ENCODE measurements at regions not wholly inside any gene's neighbourhood (a gene's known extent, or its start where the extent isn't known, plus 50 kb on each side); places are given as distances from the start of the nearest gene placed in this dataset.

- DNase-seq (ENCODE audit: low read depth, low spot score): no peak
- Histone ChIP-seq H3K36me3 (ENCODE audit: insufficient read depth, insufficient read length, low read length) (no peaks in the 10 kb centered on the region), H3K4me1 (ENCODE audit: insufficient read depth, insufficient read length) (no peaks in the 10 kb centered on the region), H3K9me3 (ENCODE audit: insufficient read depth, low read length) (peaks cover 6% of the 10 kb centered on the region; the same call in 1 of the 2 replicates), H3K4me3 (ENCODE audit: insufficient read length, low read depth) (no peak overlapping the region), H3K9ac (ENCODE audit: insufficient read length, low read depth) (no peak overlapping the region), H3K27me3 (ENCODE audit: insufficient read depth, insufficient read length) (no peaks in the 10 kb centered on the region)
- TF ChIP-seq ZNF274 (IDR thresholded peaks at IDR 0.05; ENCODE audit: low read depth, low read length) (no peak), YY1 (IDR thresholded peaks at IDR 0.05; ENCODE audit: insufficient read depth, insufficient read length) (no peak), SUZ12 (IDR thresholded peaks at IDR 0.05; ENCODE audit: extremely low read depth, insufficient read depth, insufficient read length) (no peak)
Measured at GRCh38 chr12:73514672-73515071, 1023.0 kb upstream of the ATXN7L3B start.

- no peaks in the 10 kb centered on the region for H3K36me3 ChIP-seq (ENCODE audit: insufficient read depth, insufficient read length, low read length)
- TF ChIP-seq SUZ12 (IDR thresholded peaks at IDR 0.05; ENCODE audit: extremely low read depth, insufficient read depth, insufficient read length): no peak
- no peak for TF ChIP-seq ZNF274 (IDR thresholded peaks at IDR 0.05; ENCODE audit: low read depth, low read length)
- no peak for TF ChIP-seq YY1 (IDR thresholded peaks at IDR 0.05; ENCODE audit: insufficient read depth, insufficient read length)
- no peaks in the 10 kb centered on the region for H3K4me1 ChIP-seq (ENCODE audit: insufficient read depth, insufficient read length)
- no peaks in the 10 kb centered on the region for H3K27me3 ChIP-seq (ENCODE audit: insufficient read depth, insufficient read length)
- H3K4me3 ChIP-seq (ENCODE audit: insufficient read length, low read depth): no peak overlapping the region
- peaks cover 19% of the 10 kb centered on the region for H3K9me3 ChIP-seq (ENCODE audit: insufficient read depth, low read length)
- H3K9ac ChIP-seq (ENCODE audit: insufficient read length, low read depth): no peak overlapping the region
- DNase-seq (ENCODE audit: low read depth, low spot score): no peak
Measured at GRCh38 chr12:73517859-73518258, 1019.8 kb upstream of the ATXN7L3B start.

GRCh38 chr12:73529231-73529630, 1008.4 kb upstream of the ATXN7L3B start:
- Histone ChIP-seq H3K9ac (ENCODE audit: insufficient read length, low read depth) (no peak overlapping the region), H3K36me3 (ENCODE audit: insufficient read depth, insufficient read length, low read length) (no peaks in the 10 kb centered on the region), H3K4me3 (ENCODE audit: insufficient read length, low read depth) (no peak overlapping the region), H3K4me1 (ENCODE audit: insufficient read depth, insufficient read length) (no peaks in the 10 kb centered on the region), H3K9me3 (ENCODE audit: insufficient read depth, low read length) (no peaks in the 10 kb centered on the region; the same call in 1 of the 2 replicates), H3K27me3 (ENCODE audit: insufficient read depth, insufficient read length) (no peaks in the 10 kb centered on the region)
- DNase-seq (ENCODE audit: low read depth, low spot score): no peak
- no peak for TF ChIP-seq ZNF274 (IDR thresholded peaks at IDR 0.05; ENCODE audit: low read depth, low read length)

DNA sequence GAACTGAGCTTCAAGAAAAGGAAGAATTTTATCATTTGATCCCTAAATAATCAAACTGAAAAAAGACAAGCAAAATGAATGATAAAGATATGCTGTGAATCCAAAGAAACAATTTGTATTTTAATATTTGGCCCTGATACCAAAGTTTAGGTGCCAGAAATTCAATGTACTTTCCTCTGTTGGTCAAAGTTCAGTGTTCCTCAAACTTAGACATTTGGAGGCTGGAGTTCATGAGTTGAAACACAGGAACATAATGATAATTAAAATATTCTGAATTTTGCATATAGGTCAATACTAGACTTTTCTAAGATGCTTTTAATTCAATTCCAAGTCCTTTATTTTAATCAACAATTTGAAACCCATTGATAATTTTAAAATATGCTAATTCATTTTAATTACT, 1007.7 kb upstream of the ATXN7L3B start:
- H3K36me3 ChIP-seq (ENCODE audit: insufficient read depth, insufficient read length, low read length): no peaks in the 10 kb centered on the region
- no peaks in the 10 kb centered on the region for H3K4me1 ChIP-seq (ENCODE audit: insufficient read depth, insufficient read length)
- H3K4me3 ChIP-seq (ENCODE audit: insufficient read length, low read depth): no peak overlapping the region
- H3K9me3 ChIP-seq (ENCODE audit: insufficient read depth, low read length): no peaks in the 10 kb centered on the region
- no peaks in the 10 kb centered on the region for H3K27me3 ChIP-seq (ENCODE audit: insufficient read depth, insufficient read length)
- H3K9ac ChIP-seq (ENCODE audit: insufficient read length, low read depth): no peak overlapping the region
- TF ChIP-seq YY1 (IDR thresholded peaks at IDR 0.05; ENCODE audit: insufficient read depth, insufficient read length) (no peak), SUZ12 (IDR thresholded peaks at IDR 0.05; ENCODE audit: extremely low read depth, insufficient read depth, insufficient read length) (no peak), ZNF274 (IDR thresholded peaks at IDR 0.05; ENCODE audit: low read depth, low read length) (no peak)
- no peak for DNase-seq (ENCODE audit: low read depth, low spot score)

DNA sequence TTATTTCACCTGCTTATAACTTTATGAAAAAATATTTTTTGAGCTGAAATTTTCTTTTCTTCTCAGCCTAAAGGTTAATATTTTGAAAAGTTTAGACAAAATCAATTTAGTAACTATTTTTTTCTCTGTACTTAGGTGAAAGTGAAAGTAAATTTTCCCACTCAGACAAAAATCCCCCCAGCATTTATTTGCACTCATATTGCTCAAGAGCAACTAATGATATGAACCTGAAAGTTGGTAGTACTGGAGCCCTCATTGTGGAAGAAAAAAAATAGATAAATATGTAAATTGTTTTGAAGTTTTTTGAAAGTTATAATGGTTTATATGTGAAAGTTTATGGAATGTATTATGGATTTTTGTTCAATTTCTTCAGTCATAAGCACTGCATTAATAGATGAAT, 1005.9 kb upstream of the ATXN7L3B start:
- Histone ChIP-seq H3K36me3 (ENCODE audit: insufficient read depth, insufficient read length, low read length) (no peaks in the 10 kb centered on the region), H3K27me3 (ENCODE audit: insufficient read depth, insufficient read length) (no peaks in the 10 kb centered on the region), H3K4me1 (ENCODE audit: insufficient read depth, insufficient read length) (no peaks in the 10 kb centered on the region), H3K9me3 (ENCODE audit: insufficient read depth, low read length) (no peaks in the 10 kb centered on the region), H3K4me3 (ENCODE audit: insufficient read length, low read depth) (no peak overlapping the region), H3K9ac (ENCODE audit: insufficient read length, low read depth) (no peak overlapping the region)
- TF ChIP-seq SUZ12 (IDR thresholded peaks at IDR 0.05; ENCODE audit: extremely low read depth, insufficient read depth, insufficient read length) (no peak), ZNF274 (IDR thresholded peaks at IDR 0.05; ENCODE audit: low read depth, low read length) (no peak), YY1 (IDR thresholded peaks at IDR 0.05; ENCODE audit: insufficient read depth, insufficient read length) (no peak)
- no peak for DNase-seq (ENCODE audit: low read depth, low spot score)

GRCh38 chr12:73547421-73547820, 990.2 kb upstream of the ATXN7L3B start:
- Histone ChIP-seq H3K36me3 (ENCODE audit: insufficient read depth, insufficient read length, low read length) (no peaks in the 10 kb centered on the region), H3K27me3 (ENCODE audit: insufficient read depth, insufficient read length) (no peaks in the 10 kb centered on the region), H3K4me1 (ENCODE audit: insufficient read depth, insufficient read length) (no peaks in the 10 kb centered on the region), H3K4me3 (ENCODE audit: insufficient read length, low read depth) (no peak overlapping the region), H3K9me3 (ENCODE audit: insufficient read depth, low read length) (no peaks in the 10 kb centered on the region), H3K9ac (ENCODE audit: insufficient read length, low read depth) (no peak overlapping the region)
- no peak for TF ChIP-seq ZNF274 (IDR thresholded peaks at IDR 0.05; ENCODE audit: low read depth, low read length)
- no peak for TF ChIP-seq YY1 (IDR thresholded peaks at IDR 0.05; ENCODE audit: insufficient read depth, insufficient read length)
- no peak for TF ChIP-seq SUZ12 (IDR thresholded peaks at IDR 0.05; ENCODE audit: extremely low read depth, insufficient read depth, insufficient read length)
- DNase-seq (ENCODE audit: low read depth, low spot score): no peak

DNA sequence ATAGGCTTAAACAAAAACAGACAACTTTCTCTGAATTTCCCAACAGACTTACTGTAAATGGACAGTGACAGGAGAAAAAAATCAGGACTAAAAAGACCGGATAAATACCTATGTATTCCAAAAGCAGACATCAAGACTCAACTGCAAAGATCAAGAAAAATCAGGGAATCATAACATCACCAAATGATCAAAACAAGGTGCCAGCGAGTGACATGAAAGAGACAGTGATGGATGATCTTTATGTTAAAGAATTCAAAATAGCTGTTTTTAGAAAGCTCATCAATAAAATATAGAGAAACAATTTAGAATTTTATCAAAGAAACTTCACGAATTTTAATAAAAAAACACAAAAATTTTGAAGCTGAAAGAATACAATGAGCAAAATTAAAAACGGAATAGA, 952.5 kb upstream of the ATXN7L3B start:
- no peak for DNase-seq (ENCODE audit: low read depth, low spot score)
- TF ChIP-seq ZNF274 (IDR thresholded peaks at IDR 0.05; ENCODE audit: low read depth, low read length): no peak
- no peak for TF ChIP-seq SUZ12 (IDR thresholded peaks at IDR 0.05; ENCODE audit: extremely low read depth, insufficient read depth, insufficient read length)
- TF ChIP-seq YY1 (IDR thresholded peaks at IDR 0.05; ENCODE audit: insufficient read depth, insufficient read length): no peak
- Histone ChIP-seq H3K9ac (ENCODE audit: insufficient read length, low read depth) (no peak overlapping the region), H3K4me3 (ENCODE audit: insufficient read length, low read depth) (no peak overlapping the region), H3K27me3 (ENCODE audit: insufficient read depth, insufficient read length) (no peaks in the 10 kb centered on the region), H3K9me3 (ENCODE audit: insufficient read depth, low read length) (no peaks in the 10 kb centered on the region), H3K36me3 (ENCODE audit: insufficient read depth, insufficient read length, low read length) (no peaks in the 10 kb centered on the region), H3K4me1 (ENCODE audit: insufficient read depth, insufficient read length) (no peaks in the 10 kb centered on the region)

- TF ChIP-seq YY1 (IDR thresholded peaks at IDR 0.05; ENCODE audit: insufficient read depth, insufficient read length) (no peak), ZNF274 (IDR thresholded peaks at IDR 0.05; ENCODE audit: low read depth, low read length) (no peak), SUZ12 (IDR thresholded peaks at IDR 0.05; ENCODE audit: extremely low read depth, insufficient read depth, insufficient read length) (no peak)
- no peak overlapping the region for H3K9ac ChIP-seq (ENCODE audit: insufficient read length, low read depth)
- H3K9me3 ChIP-seq (ENCODE audit: insufficient read depth, low read length): no peaks in the 10 kb centered on the region
Measured at GRCh38 chr12:73589220-73589619, 948.4 kb upstream of the ATXN7L3B start.

More at GRCh38 chr12:73589220-73589619, 948.4 kb upstream of the ATXN7L3B start:
- no peak for DNase-seq (ENCODE audit: low read depth, low spot score)
- no peaks in the 10 kb centered on the region for H3K4me1 ChIP-seq (ENCODE audit: insufficient read depth, insufficient read length)
- H3K4me3 ChIP-seq (ENCODE audit: insufficient read length, low read depth): no peak overlapping the region
- H3K36me3 ChIP-seq (ENCODE audit: insufficient read depth, insufficient read length, low read length): no peaks in the 10 kb centered on the region
- H3K27me3 ChIP-seq (ENCODE audit: insufficient read depth, insufficient read length): no peaks in the 10 kb centered on the region
